Testis (tissue), 2 donors: ENCODE measurements at regions not wholly inside any gene's neighbourhood (a gene's known extent, or its start where the extent isn't known, plus 50 kb on each side); places are given as distances from the start of the nearest gene placed in this dataset.

Experiments
- CTCF ChIP-seq, 3 experiments: fragments of 450-650 bp in 2 of 3; fragments of 200-600 bp in 1 of 3; sonication (generic) in 1 of 3; IDR thresholded peaks; one replicate each; pipeline ENCODE4 v1.5.1; 2016 to 2019; ENCODE audit warnings: antibody characterized with exemption in 3 of 3, mild to moderate bottlenecking in 2 of 3, moderate library complexity in 1 of 3
- POLR2A ChIP-seq: fragments of 450-650 bp; IDR thresholded peaks from one replicate; pipeline ENCODE4 v1.6.1; 2017; ENCODE audit warnings: antibody characterized with exemption, mild to moderate bottlenecking, moderate library complexity

- TF ChIP-seq CTCF (IDR thresholded peaks at IDR 0.05), result no peak
- no peak for TF ChIP-seq POLR2A
Measured at GRCh38 chr15:39515765-39516164, 65.1 kb upstream of the THBS1 start.
